Stimulated activated naive CD4-positive, alpha-beta T cell treated with Interleukin-2 at 50 U/mL for 16 hours (primary cell): ENCODE measurements at regions not wholly inside any gene's neighbourhood (a gene's known extent, or its start where the extent isn't known, plus 50 kb on each side); places are given as distances from the start of the nearest gene placed in this dataset.
"Not testable (repeated sequence)": the region's sequence is repeated elsewhere in the genome, so short reads cannot be mapped to it uniquely, and the experiment has no call there.

ENCODE experiments used
- DNase-seq: peaks from one replicate; lab custom pipeline; 2025; lab: John Stamatoyannopoulos, UW

DNA sequence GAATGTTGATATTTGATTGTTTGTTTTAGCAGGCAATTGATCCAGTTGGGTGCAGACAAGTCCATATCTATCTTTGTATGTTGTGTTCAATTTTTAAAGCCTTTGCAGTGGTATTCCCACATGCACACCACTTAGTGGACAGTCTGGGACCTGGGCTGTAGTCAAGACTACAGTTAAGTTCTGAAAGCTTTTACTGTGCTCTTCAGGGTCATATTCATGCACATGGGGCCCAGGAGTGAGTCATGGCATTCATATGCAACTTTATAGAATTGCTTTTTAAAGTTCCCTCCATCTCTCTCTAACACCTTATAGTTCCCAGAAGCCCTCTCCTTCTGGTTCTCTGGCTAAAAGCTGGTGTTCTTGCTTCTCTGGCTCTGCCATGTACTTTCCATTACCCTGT lies 228.2 kb upstream of the CCNH start:
- DNase-seq, result no peak

DNA sequence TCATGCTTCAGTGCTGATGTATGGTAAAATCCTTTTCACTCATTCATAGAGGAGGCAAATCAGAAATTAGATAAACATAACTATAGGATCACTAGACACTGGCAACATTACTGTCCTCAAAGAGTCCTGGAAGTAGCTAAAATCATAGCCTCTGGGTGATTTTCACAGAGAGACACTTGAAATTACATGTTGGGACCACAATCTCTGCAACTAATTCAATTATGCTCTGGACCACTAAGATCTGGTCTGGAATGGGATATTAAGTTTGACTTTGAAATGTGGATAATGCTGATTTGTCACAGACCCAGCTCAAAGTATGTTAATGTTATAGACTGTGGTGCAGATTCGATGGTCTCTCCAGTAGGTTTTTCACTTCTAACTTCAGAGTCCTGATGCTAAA lies 214.6 kb upstream of the CCNH start:
- no peak for DNase-seq

DNA sequence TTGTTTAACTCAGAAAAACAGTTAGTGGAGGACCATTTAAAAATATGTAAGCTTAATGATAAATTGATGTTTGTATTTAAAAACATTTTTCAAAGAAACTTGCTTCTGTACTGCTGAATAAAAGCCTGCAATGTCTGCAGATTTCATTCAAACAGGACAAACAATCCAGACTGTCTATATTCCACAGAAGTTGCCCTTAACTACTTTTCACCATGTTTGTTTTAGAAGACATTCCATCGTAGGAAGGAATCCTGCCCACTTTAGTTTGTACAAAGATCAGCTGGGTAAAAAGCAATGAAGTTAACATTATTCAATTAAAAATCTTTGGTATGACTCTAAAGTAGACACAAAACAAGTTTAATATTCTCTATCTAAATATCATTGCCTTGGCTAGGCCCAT lies 195.7 kb upstream of the CCNH start:
- no peak for DNase-seq

DNA sequence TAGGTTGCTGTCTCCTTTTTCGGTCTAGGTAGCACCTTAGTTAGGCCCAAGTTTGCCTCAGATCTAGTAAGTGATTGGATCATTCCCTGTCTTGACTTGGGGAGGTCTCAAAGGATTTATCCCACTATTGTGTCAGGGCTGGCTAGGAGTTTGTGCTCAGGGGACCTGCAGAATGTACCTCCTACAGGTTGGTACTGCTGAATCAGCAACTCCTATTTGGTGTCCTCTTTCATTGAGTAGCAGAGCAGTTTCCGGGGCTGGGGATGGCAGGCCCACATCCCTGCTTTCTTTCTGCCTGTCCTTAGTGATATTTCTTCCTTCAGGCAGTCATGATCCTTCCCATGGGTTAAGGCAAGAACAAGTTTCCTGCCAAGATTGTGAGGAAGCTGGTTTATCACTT lies 192.9 kb upstream of the CCNH start:
- no peak for DNase-seq

GRCh38 chr5:87599778-87600177 lies 187.0 kb upstream of the CCNH start:
- DNase-seq, result no peak

- DNase-seq, result no peak
Observed at GRCh38 chr5:87598460-87598859, 185.7 kb upstream of the CCNH start.

GRCh38 chr5:87594566-87594965 lies 181.8 kb upstream of the CCNH start:
- DNase-seq, result no peak

GRCh38 chr5:87589587-87589986 lies 176.9 kb upstream of the CCNH start:
- DNase-seq, result no peak

- no peak for DNase-seq
Observed at GRCh38 chr5:87588316-87588715, 175.6 kb upstream of the CCNH start.

DNA sequence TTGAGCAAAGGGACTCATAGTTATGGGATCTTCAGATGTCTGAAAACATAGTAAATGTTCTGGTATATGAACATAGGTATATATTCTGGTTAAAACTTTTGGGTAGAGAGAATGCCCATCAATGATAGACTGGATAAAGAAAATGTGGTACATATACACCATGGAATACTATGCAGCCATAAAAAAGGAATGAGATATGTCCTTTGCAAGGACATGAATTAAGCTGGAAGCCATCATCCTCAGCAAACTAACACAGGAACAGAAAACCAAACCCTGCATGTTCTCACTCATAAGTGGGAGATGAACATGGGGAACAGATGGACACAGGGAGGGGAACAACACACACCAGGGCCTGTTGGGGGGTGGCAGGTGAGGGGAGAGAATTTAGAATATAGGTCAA lies 171.0 kb upstream of the CCNH start:
- DNase-seq, result not testable (repeated sequence)

GRCh38 chr5:87582149-87582548 lies 169.4 kb upstream of the CCNH start:
- no peak for DNase-seq

DNA sequence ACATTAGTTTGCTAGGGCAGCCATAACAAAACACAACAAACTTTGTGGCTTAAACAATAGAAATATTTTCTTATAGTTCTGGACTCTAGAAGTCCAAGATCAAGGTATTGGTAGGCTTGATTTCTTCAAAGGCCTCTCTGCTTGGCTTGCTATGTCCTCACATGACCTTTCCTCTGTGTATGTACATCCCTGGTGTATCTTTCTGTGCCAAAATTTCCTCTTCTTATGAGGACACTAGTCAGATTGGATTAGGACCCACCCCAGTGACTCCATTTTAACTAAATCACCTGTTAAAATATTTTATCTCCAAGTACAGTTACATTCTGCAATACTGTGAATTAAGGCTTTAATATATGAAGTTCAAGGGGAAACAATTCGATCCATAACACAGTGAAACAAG lies 168.9 kb upstream of the CCNH start:
- no peak for DNase-seq

DNA sequence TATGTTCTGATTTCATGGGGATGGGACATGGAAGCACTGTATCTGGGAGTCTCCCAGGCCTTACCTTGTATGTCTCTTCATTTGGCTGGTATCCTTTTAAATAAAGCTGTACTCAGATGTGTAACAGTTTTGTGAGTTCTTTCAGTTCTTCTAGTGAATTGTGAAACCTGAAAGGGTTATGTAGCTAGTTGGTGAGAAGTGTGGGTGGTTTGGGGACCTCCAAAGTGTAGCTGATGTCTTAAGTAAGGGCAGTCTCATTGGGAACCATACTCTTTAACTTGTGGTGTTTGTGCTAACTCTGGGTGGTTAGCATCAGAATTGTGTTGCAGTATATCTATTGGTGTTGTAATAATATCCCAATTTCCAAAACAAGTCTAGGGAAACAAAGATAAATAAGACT lies 166.9 kb upstream of the CCNH start:
- DNase-seq, result no peak

- no peak for DNase-seq
Observed at GRCh38 chr5:87576867-87577266, 164.1 kb upstream of the CCNH start.

DNA sequence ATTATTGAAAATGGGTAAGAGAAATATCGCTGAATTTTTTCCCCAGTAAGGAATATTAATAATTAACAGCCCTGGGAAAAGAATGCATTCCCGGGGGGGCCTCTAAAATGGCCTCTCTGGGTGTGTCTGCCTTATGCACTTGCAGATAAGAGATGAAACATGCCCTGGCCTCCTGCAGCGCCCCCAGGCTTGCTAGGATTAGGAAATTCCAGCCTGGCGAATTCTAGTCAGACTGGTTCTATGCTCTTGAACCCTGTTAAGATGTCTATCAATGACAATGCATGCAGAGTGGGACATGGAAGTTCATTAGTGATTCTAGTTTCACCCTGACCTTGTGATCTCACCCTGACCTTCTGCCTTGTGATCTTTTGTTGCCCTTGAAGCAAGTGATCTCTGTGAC lies 163.6 kb upstream of the CCNH start:
- DNase-seq, result not testable (repeated sequence)

- no peak for DNase-seq
Observed at GRCh38 chr5:87574106-87574505, 161.4 kb upstream of the CCNH start.

GRCh38 chr5:87572611-87573010 lies 159.9 kb upstream of the CCNH start:
- no peak for DNase-seq

DNA sequence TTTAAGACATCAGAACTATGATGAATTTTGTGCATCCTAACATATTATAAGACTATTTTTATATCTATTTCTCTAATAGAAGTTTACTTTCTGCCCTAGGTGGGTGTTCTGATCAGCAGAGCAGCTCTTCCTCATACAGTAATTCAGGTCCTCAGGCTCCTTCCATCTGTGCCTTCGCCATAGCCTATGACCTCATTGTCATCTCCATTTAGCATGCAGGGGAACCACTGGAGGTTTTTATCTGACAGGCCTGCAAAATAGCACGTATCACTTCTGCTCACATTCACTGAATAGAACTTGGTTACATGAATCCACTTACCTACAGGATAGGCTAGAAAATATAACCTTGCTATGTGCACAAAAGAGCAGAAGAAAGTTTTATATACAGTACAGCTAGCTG lies 159.4 kb upstream of the CCNH start:
- DNase-seq, result no peak

- no peak for DNase-seq
Observed at GRCh38 chr5:87570366-87570765, 157.6 kb upstream of the CCNH start.

DNA sequence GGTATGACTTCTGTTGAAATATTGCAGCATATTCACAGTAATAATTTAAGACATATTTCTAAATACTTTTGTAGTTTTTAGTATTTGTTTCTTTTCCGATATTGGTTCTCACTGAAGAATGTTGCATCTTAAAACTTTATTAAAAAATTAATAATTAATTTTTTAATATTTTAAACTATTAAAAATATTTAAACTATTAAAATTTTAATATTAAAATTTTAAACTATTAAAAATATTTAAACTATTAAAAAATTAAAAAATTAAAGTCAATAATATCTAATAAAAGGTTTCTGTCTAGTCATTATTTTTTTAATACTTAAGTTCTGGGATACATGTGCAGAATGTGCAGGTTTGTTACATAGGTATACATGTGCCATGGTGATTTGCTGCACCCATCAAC lies 149.3 kb upstream of the CCNH start:
- no peak for DNase-seq

GRCh38 chr5:87560528-87560927 lies 147.8 kb upstream of the CCNH start:
- no peak for DNase-seq

DNA sequence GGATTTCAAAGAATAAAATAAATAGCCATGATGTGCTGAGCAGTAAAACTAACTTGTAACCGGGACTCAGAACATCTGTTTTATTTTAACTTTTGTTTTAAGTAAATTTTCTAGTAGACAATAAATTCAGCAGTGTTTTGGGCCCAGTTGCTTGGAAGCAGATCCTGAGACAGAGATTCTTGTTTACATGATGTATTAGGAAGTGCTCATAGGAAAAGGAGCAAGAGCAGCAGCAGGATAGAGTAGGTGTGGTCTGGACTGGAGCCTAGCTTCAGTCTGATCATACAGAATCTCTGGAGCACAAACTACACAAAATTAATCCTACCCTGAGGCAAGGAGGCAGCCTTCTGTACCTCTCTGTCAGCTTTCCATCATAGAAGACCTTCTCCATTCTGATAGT lies 139.2 kb upstream of the CCNH start:
- DNase-seq, result no peak

DNA sequence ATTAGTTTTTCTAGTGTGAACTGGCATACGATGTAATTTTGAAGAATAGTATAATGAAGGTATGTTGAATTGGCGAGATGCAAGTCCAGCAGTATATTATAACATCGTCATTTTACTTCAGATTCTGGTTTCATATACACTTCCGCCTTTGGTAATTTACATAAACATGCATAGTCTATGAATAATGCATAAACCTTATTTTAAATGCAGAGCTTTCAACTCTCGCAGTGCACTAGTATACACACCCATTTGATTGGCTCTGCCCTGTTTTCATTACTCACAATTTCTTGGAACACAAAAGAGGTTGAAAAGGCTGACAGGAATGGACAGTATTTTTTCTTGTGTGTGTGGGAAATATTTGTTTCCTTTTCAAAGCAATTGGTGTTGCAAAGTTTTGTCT lies 128.9 kb upstream of the CCNH start:
- DNase-seq, result no peak

DNA sequence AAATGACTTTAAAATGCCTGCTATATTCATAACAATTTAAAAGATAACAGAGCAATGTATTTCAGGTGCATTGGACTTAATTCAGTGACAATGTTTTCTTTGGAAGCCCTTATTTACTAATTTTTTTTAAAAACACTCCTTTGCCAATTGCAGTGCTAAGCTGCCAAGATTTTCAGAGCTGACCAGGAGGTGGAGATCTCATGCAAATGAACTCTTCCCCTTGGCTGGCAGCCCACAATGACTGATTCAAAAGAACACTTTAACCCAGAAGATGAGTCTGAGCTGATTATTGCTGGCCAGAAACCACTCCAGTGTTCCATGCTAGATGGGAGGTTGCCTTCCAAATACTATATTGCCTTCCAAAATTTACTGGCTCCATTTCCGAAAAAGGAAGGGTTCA lies 128.3 kb upstream of the CCNH start:
- DNase-seq, result no peak

- no peak for DNase-seq
Observed at GRCh38 chr5:87539839-87540238, 127.1 kb upstream of the CCNH start.
